ENCODE measurements at regions not wholly inside any gene's neighbourhood (a gene's known extent, or its start where the extent isn't known, plus 50 kb on each side); places are given as distances from the start of the nearest gene placed in this dataset.

GRCh38 chr17:69719474-69720048 lies 305.1 kb downstream of the MAP2K6 start:
- DNase-seq, result no peak

GRCh38 chr17:69722518-69722917 lies 308.0 kb downstream of the MAP2K6 start:
- no peak for DNase-seq

- DNase-seq, result no peak
Measured at GRCh38 chr17:69723316-69723715, 308.8 kb downstream of the MAP2K6 start.

GRCh38 chr17:69723741-69724140 lies 309.2 kb downstream of the MAP2K6 start:
- DNase-seq, result no peak

- no peak for DNase-seq
Measured at GRCh38 chr17:69724238-69724637, 309.7 kb downstream of the MAP2K6 start.

DNA sequence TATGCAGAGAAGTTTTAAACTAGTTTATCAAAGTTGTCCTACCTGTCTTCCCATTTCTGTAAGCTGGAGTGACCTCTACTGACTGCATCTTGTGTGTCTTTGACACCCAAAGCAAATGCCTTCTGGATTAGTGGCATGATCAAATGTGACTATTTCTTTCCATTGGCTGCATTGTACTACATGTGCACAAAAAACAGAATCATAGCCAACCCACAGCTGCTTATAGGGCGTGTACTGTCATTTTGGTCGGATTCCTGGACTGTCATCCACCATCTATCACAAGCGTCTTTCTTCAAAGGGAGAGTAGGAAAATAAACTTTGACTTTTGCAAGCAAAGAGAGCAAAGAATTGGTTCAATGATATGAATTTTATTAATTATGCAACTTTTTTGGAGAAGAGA lies 310.6 kb downstream of the MAP2K6 start:
- DNase-seq, result peak; percentile 46

DNA sequence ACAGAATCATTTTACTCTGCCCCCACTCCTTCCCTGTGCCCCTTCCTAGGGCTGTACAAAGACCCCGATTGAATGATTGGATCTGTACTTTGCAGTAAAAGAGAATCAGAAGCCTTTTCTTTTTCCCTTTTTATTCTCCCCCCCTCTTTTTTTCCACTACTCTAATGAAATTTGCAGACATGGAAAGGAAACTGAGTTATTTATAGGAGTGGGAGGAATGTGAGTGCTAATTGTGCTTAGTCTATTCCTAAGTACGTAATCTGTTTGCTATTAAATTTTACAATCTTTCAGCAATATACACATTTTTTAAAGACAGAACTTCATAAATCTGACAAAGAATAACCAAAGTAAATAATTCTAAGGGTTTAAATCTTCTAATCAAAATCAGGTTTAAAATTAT lies 314.3 kb downstream of the MAP2K6 start:
- DNase-seq, result peak; percentile 72

GRCh38 chr17:69729944-69730343 lies 315.4 kb downstream of the MAP2K6 start:
- DNase-seq, result no peak

DNA sequence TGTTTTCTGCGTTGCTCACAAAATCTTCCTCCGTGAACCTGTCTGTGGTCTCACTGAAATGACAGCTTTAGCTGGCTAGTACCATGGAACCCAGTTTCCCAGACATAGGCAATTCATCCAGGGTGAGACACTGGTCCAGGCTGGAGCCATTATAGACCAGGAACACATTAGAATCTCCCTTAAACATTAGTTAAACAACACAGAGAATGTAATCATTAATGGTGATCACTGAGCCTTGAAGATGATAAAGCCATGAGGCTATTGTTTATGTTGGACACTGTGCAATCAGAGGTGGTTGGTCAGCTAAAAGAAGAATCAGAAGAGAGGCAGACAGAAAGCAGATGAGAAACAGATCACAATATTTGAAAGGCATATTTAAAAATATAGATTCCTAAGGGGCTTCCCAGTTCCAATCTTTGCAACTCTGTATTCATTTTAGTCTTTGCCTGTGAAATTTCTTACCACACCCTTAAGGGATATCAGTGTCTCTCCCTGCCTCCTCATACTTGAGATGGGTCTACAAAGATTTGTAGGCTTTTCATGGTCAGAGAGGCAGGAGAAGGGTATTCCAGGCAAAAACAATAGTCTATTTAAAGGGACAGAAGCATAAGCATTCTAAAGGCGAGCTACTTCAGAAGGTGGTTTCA lies 317.9 kb downstream of the MAP2K6 start:
- no peak for DNase-seq

DNA sequence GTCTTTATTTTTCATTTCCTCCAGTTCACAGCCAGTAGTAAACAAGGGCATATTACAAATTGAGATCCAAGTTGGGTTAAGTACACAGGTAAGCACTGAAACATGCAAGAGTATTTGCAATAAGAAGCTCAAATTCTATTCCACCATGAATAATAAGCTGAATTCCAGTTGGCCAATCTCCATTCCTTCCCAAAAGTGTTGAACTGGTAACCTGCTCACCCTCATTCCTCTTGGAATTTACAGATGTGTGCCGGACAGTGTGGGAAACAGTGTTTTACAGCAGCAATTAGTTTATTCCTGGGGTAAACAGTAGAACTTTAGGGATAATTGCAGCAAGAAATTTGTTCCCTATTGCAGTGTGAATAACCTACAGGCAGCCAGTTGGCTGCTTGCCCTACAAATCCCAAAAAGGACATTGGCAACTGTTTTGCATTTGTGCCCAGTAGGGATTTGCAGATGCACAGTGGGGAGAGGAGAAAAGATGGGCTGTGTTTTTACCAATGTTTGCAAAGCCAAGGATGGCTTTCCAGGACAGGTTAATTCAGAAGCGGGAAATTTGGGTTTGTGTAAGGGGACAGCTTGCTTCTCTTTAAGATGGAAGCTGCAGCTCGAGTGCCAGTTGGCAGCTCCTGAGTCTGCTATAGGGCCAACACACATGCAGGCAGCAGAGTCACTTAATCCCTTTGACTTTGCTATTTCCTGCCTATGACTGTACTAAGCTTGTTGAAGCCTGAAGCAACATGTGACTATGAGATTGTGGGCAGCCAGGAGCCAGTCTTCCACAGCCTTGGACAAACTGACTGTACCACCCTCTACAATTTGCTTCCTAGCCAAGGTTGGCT lies 318.9 kb downstream of the MAP2K6 start:
- DNase-seq, result peak; percentile 66

DNA sequence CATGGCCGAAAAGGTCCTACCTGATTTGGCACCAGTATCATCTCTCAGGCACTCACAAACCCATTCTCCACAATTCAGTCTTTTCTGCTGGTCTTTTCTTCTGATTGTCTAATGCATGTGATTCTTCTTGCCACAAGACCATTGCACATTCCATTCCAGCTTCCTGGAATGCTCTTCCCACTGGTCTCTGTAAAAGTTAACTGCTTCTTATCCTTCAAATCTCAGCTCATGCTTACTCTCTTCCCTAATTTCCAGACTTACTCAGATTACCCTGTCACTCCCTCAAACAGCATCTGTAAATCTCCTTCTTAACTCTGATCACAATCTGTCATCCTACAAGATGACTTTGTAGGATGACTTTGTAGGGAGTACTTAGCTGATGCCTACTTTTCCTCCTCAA lies 320.2 kb downstream of the MAP2K6 start:
- no peak for DNase-seq

DNA sequence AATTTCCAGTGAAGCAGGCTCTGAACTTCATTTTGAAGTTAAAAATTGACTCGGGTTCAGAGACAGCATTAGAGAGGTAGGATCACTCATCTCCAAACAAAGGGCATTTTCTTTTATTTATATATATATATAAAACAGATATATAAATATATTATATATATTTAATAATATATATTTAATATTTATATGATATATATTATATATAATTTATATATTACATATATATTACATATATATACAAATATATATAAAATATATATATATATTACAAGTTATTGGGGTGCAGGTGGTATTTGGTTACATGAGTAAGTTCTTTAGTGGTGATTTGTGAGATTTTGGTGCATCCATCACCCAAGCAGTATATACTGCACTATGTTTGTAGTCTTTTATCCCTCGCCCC lies 320.8 kb downstream of the MAP2K6 start:
- DNase-seq, result no peak

- DNase-seq, result no peak
Measured at GRCh38 chr17:69743091-69743490, 328.6 kb downstream of the MAP2K6 start.

- DNase-seq, result no peak
Measured at GRCh38 chr17:69744512-69745070, 330.1 kb downstream of the MAP2K6 start.

- DNase-seq, result peak; percentile 50
Measured at GRCh38 chr17:69749911-69750310, 325.1 kb upstream of the KCNJ16 start.

GRCh38 chr17:69757688-69758430 lies 317.2 kb upstream of the KCNJ16 start:
- no peak for DNase-seq

DNA sequence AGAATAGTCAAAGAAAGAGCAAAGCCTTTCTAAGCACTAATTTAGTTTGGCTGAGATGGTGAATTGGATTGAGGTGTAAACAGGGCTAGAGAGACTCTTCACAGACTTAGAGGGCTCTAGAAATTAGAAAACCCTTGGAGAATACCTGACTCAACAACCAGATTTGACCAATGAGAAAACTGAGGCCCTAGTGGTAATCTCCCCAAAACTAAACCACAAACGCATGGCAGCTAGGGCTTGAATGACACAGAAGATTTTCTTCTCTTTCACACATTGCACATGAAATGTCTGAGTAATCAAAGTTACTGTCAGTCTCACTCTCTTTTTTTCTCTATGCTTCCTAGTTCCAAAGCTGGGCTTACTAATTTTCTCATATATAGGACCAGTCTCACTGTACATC lies 314.5 kb upstream of the KCNJ16 start:
- no peak for DNase-seq

- no peak for DNase-seq
Measured at GRCh38 chr17:69761011-69761410, 314.0 kb upstream of the KCNJ16 start.

- DNase-seq, result no peak
Measured at GRCh38 chr17:69761767-69762321, 313.2 kb upstream of the KCNJ16 start.

DNA sequence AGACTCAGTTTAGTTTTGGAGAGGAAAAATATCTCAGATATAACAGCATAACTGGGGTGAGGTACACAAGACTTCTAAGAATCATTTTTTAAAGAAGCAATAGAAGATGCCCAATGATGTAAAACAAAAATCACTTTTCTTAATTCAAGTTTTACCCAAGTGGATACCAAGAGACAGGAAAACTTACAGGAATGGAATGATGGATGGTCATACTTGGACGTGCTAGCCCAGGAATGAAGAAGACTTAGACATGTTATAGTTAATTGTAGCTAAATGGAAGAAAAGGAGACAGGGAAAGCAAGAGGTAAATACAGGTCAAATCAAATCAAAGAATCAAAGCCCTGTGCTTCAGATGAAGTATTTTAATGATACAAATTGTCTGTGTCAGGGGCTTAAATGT lies 312.7 kb upstream of the KCNJ16 start:
- DNase-seq, result no peak

DNA sequence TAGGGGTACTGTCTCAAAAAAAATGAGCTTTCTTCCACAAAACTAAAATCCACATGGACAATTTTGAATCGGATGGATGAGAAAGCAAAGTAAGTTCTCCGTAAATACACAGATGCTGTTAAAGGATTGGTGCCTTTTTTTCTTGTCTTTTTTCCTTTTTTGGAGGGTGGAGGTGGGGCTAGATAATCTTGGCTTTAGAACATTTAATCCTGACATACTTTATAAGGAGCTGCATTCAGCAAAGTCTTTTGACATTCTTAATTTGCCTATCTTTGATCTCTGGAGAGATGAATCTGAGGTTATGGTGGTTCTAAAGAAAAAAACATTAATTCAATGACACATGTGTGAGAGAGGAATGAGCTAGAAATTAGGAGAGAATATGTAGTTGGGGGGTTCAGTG lies 312.3 kb upstream of the KCNJ16 start:
- DNase-seq, result no peak

GRCh38 chr17:69763503-69763902 lies 311.5 kb upstream of the KCNJ16 start:
- DNase-seq, result no peak
